IPS DF 4.7 (cell line): ENCODE measurements at regions not wholly inside any gene's neighbourhood (a gene's known extent, or its start where the extent isn't known, plus 50 kb on each side); places are given as distances from the start of the nearest gene placed in this dataset.

Source experiments
- DNase-seq: peaks from one replicate; pipeline ENCODE4 v3.0.0-alpha.2; 2013; ENCODE audit warnings: low spot score; ENCODE audit errors: extremely low read depth

GRCh38 chr2:191607096-191607495 is 70.8 kb upstream of the NABP1 start:
- no peak for DNase-seq

GRCh38 chr2:191610756-191611155 is 67.2 kb upstream of the NABP1 start:
- DNase-seq, result no peak

DNA sequence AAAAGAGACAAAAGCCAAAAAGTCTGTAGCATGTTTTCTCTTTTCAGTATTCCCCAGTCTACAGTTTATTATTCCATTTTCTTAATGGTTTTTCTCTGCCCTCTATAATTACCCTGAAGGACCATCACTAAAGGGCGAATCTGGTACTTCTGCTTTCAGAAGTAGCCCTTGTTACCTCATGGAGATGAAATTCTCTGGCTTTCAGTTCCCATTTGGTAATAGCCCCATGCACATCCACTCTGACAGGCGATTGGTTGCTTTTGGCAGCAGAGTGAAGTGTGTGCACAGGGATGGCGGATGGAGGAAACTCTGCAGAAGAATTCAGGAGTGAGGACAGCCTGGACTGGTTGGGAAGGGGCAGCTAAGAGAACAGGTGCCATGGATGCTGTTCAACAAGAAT is 66.3 kb upstream of the NABP1 start:
- DNase-seq, result no peak

DNA sequence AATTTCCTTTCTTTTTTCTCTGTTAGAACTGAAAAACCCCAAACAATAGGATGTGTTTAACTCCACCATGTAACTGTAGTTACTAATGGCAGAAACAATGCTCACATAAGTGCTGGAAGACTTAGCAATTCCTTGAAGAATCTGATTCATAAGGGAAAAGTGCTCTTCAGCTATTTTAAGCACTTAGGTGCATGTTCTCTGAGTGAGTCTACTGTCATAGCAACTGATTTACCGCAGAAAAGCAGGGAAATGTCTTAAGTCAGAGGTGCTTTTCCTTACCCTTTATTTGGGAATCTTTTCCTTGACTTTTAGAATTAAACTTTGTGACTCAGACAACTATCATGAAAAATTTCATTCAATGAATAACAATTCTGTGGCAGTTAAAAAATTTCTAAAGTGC is 65.4 kb upstream of the NABP1 start:
- no peak for DNase-seq

GRCh38 chr2:191614759-191615158 is 63.2 kb upstream of the NABP1 start:
- DNase-seq, result no peak

- DNase-seq, result no peak
Observed at GRCh38 chr2:191615596-191615995, 62.3 kb upstream of the NABP1 start.

- no peak for DNase-seq
Observed at GRCh38 chr2:191617575-191617974, 60.4 kb upstream of the NABP1 start.

DNA sequence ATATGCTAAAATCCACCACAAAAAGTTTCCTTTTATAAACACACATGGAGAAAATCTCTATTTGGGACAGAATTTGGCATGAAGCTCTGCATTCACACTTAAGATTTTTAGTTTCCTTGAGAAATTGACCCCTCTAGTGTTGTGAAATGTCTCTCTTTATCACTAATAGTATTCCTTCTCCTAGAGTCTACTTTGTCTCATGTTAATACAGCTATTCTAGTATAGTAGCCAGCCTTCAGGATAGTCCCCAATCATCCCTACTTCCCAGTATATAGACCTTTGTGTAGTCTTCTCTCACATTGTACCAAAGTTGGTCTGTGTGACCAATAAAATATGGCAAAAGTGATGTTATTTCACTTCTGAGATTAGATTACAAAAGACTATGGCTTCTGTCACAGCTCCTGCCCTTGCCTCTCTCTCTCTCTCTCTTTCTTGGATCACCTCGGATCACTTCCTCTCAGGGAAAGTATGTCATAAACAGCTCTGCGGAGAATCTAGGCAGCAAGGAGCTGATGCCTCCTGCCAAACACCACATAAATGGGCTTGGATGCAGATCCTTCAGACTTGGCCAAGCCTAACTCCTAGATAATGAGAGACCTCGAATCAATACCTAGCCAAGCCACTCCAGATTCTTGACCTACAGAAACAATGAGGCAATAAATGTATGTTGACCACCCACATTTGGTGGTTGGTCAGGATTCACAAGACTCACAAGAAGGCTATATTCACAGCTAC is 59.7 kb upstream of the NABP1 start:
- DNase-seq, result no peak

DNA sequence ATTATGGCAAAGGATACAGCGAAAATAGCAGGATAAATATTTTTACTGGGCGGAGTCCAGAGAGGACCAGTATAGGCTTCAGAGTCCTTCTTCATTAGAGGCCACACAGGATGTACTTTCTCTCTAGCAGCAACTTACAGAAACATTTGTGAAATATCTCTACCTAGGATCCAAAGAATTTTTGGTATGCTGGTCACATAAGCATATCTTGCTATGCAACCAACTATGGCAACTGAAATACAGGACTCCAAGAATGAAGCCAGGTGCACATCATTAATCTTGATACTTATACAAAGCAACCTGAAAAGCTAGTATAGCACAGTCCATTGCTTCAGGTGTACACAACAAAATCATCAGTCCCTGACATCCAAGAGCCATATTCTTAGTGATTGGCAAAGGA is 59.1 kb upstream of the NABP1 start:
- DNase-seq, result no peak

- no peak for DNase-seq
Observed at GRCh38 chr2:191620144-191620543, 57.8 kb upstream of the NABP1 start.

DNA sequence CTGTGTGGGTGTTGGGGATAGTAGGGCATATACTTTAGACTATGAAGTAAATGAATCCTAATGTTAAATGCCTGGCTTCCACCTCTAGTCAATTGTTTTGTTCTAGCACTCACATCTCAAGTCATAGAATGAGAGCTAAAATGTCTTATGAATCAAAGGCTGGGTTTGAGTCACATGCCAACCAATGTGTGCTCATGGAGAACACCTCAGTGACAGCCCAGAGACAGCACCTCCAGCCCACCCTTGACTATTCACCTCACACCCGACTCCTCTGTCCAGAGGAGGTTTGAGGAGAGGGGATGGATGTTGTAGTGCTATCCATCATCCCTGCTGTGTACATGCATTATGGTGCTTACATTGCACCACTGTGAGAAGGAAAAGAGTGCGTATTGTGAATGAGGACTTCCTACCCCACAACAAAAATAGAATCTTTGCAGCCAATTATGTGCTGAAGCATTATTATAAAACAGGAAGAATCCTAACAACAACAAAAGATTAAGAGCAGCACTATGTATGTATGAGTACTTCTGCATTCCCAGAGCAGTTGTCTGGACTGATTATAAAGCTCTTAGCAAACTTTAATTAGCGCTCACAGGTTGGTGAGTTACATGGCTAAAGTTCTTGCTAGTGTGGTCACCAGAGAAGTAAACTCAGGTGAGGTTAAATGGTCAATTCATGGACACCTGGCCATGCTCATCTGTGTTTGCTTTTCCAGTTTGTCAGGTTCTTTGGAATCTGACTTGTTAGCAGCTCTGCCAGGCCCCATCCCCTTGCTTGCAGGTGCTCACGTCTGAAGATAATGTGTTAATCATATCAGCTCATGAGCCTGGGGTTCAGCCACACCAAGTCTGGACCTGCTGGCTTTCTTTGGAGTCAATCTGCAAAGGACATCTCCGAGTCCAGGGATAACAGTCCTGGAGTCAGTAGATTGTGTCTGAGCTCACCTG is 55.3 kb upstream of the NABP1 start:
- no peak for DNase-seq

GRCh38 chr2:191625016-191625415 is 52.9 kb upstream of the NABP1 start:
- no peak for DNase-seq

GRCh38 chr2:191625446-191625845 is 52.5 kb upstream of the NABP1 start:
- DNase-seq, result no peak

GRCh38 chr2:191626497-191627151 is 51.3 kb upstream of the NABP1 start:
- DNase-seq, result no peak

DNA sequence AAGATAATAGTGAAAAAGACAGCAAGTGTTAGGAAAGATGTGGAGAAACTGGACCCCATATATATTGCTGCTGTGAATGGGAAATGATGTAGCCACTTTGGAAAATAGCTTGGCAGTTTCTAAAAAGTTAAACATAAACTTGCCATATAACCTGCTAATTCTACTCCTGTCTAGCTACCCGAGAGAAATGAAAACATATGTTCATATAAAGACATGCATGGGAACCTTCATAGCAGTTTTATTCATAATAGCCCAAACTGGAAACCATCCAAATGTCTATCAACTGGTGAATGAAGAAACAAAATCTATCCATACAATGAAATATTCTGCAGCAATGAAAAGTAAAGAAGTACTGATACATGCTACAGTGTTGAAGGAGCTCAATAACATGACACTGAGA is 50.4 kb upstream of the NABP1 start:
- no peak for DNase-seq
